ENCODE measurements at regions not wholly inside any gene's neighbourhood (a gene's known extent, or its start where the extent isn't known, plus 50 kb on each side); places are given as distances from the start of the nearest gene placed in this dataset.

GRCh38 chr5:103490030-103490739 is 72.4 kb downstream of the NUDT12 start (continued):
- TF ChIP-seq JUN (IDR thresholded peaks at IDR 0.05; ENCODE audit: low read depth, low read length) (no peak), RFX5 (IDR thresholded peaks at IDR 0.05; ENCODE audit: borderline replicate concordance, low read depth, low read length) (no peak), SIRT6 (IDR thresholded peaks at IDR 0.05; ENCODE audit: low read length) (no peak), KDM5A (IDR thresholded peaks at IDR 0.05; ENCODE audit: low read length) (no peak), CTBP2 (IDR thresholded peaks at IDR 0.05; ENCODE audit: borderline replicate concordance, insufficient read depth, insufficient read length, low read length) (no peak), EZH2 (IDR thresholded peaks at IDR 0.05; ENCODE audit: low read depth, low read length, severe bottlenecking) (no peak)
